Breast epithelium (tissue), 3 donors: ENCODE measurements at regions not wholly inside any gene's neighbourhood (a gene's known extent, or its start where the extent isn't known, plus 50 kb on each side); places are given as distances from the start of the nearest gene placed in this dataset.

ENCODE experiments used
- CTCF ChIP-seq, 3 donors: fragments of 450-650 bp; IDR thresholded peaks; one replicate each; pipeline ENCODE4 v1.5.1; 2016 to 2017; ENCODE audit warnings: antibody characterized with exemption in 3 of 3, mild to moderate bottlenecking in 3 of 3, moderate library complexity in 3 of 3
- POLR2A ChIP-seq: fragments of 450-650 bp; IDR thresholded peaks from one replicate; pipeline ENCODE4 v1.6.1; 2016; ENCODE audit warnings: antibody characterized with exemption, mild to moderate bottlenecking, moderate library complexity
- POLR2AphosphoS5 ChIP-seq, 3 donors: sonication (generic); formaldehyde crosslinking; IDR thresholded peaks; one replicate each; pipeline ENCODE4 v1.6.1; 2017; ENCODE audit warnings: antibody characterized with exemption in 3 of 3

- TF ChIP-seq CTCF (IDR thresholded peaks at IDR 0.05) (no peak), POLR2AphosphoS5 (IDR thresholded peaks at IDR 0.05) (no peak), POLR2A (no peak)
Measured at GRCh38 chr9:106626936-106627335, 236.0 kb upstream of the ZNF462 start.
